ENCODE measurements at regions not wholly inside any gene's neighbourhood (a gene's known extent, or its start where the extent isn't known, plus 50 kb on each side); places are given as distances from the start of the nearest gene placed in this dataset.

GRCh38 chr14:101234999-101235334, 326.3 kb upstream of the DIO3 start:
- intact Hi-C loops (cut with DNase I; ENCODE audit: low total_unique reads): no loop called here
- TF ChIP-seq, protein P1, sequence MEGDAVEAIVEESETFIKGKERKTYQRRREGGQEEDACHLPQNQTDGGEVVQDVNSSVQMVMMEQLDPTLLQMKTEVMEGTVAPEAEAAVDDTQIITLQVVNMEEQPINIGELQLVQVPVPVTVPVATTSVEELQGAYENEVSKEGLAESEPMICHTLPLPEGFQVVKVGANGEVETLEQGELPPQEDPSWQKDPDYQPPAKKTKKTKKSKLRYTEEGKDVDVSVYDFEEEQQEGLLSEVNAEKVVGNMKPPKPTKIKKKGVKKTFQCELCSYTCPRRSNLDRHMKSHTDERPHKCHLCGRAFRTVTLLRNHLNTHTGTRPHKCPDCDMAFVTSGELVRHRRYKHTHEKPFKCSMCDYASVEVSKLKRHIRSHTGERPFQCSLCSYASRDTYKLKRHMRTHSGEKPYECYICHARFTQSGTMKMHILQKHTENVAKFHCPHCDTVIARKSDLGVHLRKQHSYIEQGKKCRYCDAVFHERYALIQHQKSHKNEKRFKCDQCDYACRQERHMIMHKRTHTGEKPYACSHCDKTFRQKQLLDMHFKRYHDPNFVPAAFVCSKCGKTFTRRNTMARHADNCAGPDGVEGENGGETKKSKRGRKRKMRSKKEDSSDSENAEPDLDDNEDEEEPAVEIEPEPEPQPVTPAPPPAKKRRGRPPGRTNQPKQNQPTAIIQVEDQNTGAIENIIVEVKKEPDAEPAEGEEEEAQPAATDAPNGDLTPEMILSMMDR (IDR thresholded peaks at IDR 0.05): no peak
- no peak overlapping the region for H3K4me3 ChIP-seq
- H3K27ac ChIP-seq: no peak overlapping the region
- H3K4me1 ChIP-seq: no peaks in the 10 kb centered on the region
- peaks cover 0 to 26% of the 10 kb centered on the region in 2 donors for H3K27me3 ChIP-seq
- no peaks in the 10 kb centered on the region for H3K36me3 ChIP-seq
- DNase-seq: no peak
- H3K9me3 ChIP-seq: no peaks in the 10 kb centered on the region

GRCh38 chr14:101235335-101236103, 325.8 kb upstream of the DIO3 start:
- Histone ChIP-seq H3K4me3 (no peak overlapping the region), H3K27me3 (peaks cover 0 to 28% of the 10 kb centered on the region in 2 donors), H3K9me3 (peaks cover 0 to 1% (median 0%) of the 10 kb centered on the region in 3 donors), H3K4me1 (no peaks in the 10 kb centered on the region), H3K36me3 (no peaks in the 10 kb centered on the region), H3K27ac (no peak overlapping the region)
- intact Hi-C loops (cut with DNase I; ENCODE audit: low total_unique reads): no loop called here
- peak; percentile 49 to 66 for DNase-seq
- TF ChIP-seq, protein P1 (IDR thresholded peaks at IDR 0.05): peak; percentile 25 to 39

DNA sequence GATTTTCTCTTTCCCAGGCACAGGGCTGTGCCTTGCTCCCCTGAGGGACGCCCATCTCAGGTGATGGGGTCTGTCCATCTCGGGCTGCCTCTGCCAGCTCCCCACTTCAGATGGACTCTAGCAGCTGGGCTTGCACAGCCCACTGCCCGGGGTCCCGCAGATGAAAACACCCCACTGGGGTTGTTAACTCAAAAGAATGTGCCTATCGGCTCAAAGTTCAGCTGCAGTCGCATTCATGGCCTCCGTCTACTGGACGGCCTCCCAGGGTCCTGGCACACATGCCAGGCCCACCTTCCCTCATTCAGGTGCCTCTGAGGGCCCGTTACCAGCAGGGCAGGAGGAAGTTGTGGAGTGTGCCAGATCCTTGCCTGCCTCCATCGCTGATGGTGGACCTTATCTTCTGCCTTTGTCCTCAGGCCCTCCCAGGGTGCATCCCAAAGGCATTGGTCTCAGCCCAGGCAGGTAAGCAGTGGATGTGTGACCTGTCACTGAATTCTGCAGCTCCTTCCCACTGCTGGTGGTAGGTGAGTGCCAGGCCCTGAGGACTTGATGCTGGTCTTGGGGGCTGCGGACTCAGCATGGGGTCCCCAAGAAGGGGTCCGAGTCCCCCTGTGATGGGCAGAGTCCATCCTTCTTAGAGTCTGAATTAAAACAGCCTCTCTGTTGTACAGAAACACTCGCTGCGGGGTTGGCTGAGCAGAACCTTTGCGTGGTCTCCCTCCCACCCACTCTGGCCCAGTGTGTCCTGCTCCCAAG, 324.6 kb upstream of the DIO3 start:
- H3K27me3 ChIP-seq: peaks cover 0 to 30% of the 10 kb centered on the region in 2 donors
- H3K27ac ChIP-seq: no peak overlapping the region
- H3K9me3 ChIP-seq: peaks cover 0 to 3% (median 0%) of the 10 kb centered on the region in 3 donors
- no peaks in the 10 kb centered on the region for H3K36me3 ChIP-seq
- no peak overlapping the region for H3K4me3 ChIP-seq
- intact Hi-C loops (cut with DNase I; ENCODE audit: low total_unique reads): no loop called here
- H3K4me1 ChIP-seq: no peaks in the 10 kb centered on the region
- DNase-seq: no peak
- TF ChIP-seq, protein P1 (IDR thresholded peaks at IDR 0.05): no peak

DNA sequence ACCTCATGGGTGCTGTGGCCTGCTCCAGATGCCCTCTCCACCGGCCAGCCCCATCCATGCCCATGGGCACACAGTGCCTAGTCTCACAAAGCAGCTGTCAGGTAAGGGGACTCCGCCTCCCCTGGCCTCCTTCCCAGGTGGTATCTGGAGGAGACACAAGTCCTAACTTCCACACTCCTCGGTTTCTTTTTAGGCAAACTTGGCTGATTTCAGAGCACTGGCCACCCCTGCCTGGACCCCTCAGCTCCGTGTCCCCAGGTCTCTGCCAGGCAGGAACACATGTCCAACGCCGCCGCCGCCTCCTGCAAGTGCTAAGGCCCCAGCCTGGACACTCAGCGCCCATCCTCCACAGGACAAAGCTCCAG, 324.1 kb upstream of the DIO3 start:
- intact Hi-C loops (cut with DNase I; ENCODE audit: low total_unique reads): no loop called here
- TF ChIP-seq, protein P1 (IDR thresholded peaks at IDR 0.05): no peak
- Histone ChIP-seq H3K27ac (no peak overlapping the region), H3K4me1 (no peaks in the 10 kb centered on the region), H3K4me3 (no peak overlapping the region), H3K9me3 (peaks cover 0 to 3% (median 0%) of the 10 kb centered on the region in 3 donors), H3K36me3 (no peaks in the 10 kb centered on the region), H3K27me3 (peaks cover 0 to 30% of the 10 kb centered on the region in 2 donors)
- DNase-seq: peak in 1 of 2 donors; percentile 59

- TF ChIP-seq, protein P1 (IDR thresholded peaks at IDR 0.05): no peak
- Histone ChIP-seq H3K9me3 (peaks cover 0 to 3% (median 0%) of the 10 kb centered on the region in 3 donors), H3K4me3 (no peak overlapping the region), H3K27me3 (peaks cover 0 to 30% of the 10 kb centered on the region in 2 donors), H3K27ac (no peak overlapping the region), H3K4me1 (no peaks in the 10 kb centered on the region), H3K36me3 (no peaks in the 10 kb centered on the region)
- DNase-seq: no peak
- intact Hi-C loops (cut with DNase I; ENCODE audit: low total_unique reads): no loop called here
Observed at GRCh38 chr14:101239065-101239464, 322.2 kb upstream of the DIO3 start.

All from tibial artery (tissue), 4 donors.